Central memory CD4-positive, alpha-beta T cell (primary cell): ENCODE measurements at regions not wholly inside any gene's neighbourhood (a gene's known extent, or its start where the extent isn't known, plus 50 kb on each side); places are given as distances from the start of the nearest gene placed in this dataset.

Experiments used
- DNase-seq: peaks from one replicate; pipeline ENCODE4 v3.0.0; 2022

- no peak for DNase-seq
These were observed 314.6 kb upstream of the MAF start for GRCh38 chr16:79914961-79915720.

- DNase-seq = no peak
These were observed 312.2 kb upstream of the MAF start for GRCh38 chr16:79912592-79913310.

GRCh38 chr16:79911660-79912059 is 311.1 kb upstream of the MAF start:
- DNase-seq = no peak

GRCh38 chr16:79909571-79909970 is 309.0 kb upstream of the MAF start:
- DNase-seq = no peak

- no peak for DNase-seq
These were observed 302.9 kb upstream of the MAF start for GRCh38 chr16:79903471-79903870.

GRCh38 chr16:79902351-79902750 is 301.8 kb upstream of the MAF start:
- no peak for DNase-seq

- DNase-seq = no peak
These were observed 301.0 kb upstream of the MAF start for GRCh38 chr16:79901522-79901921.

GRCh38 chr16:79899716-79900115 is 299.2 kb upstream of the MAF start:
- DNase-seq = no peak

- DNase-seq = no peak
These were observed 298.8 kb upstream of the MAF start for GRCh38 chr16:79899316-79899715.

- DNase-seq = no peak
These were observed 298.2 kb upstream of the MAF start for GRCh38 chr16:79898703-79899102.

- no peak for DNase-seq
These were observed 297.1 kb upstream of the MAF start for GRCh38 chr16:79897453-79898146.

GRCh38 chr16:79897104-79897452 is 296.5 kb upstream of the MAF start:
- DNase-seq = no peak

- no peak for DNase-seq
These were observed 295.3 kb upstream of the MAF start for GRCh38 chr16:79895917-79896203.

- DNase-seq = no peak
These were observed 294.7 kb upstream of the MAF start for GRCh38 chr16:79895053-79895916.

GRCh38 chr16:79893445-79893844 is 292.9 kb upstream of the MAF start:
- no peak for DNase-seq

GRCh38 chr16:79892278-79892677 is 291.7 kb upstream of the MAF start:
- DNase-seq = no peak

GRCh38 chr16:79891458-79891857 is 290.9 kb upstream of the MAF start:
- DNase-seq = no peak

GRCh38 chr16:79887541-79888540 is 287.3 kb upstream of the MAF start:
- DNase-seq = no peak

GRCh38 chr16:79885320-79885719 is 284.8 kb upstream of the MAF start:
- no peak for DNase-seq

GRCh38 chr16:79883494-79883893 is 283.0 kb upstream of the MAF start:
- DNase-seq = no peak

- no peak for DNase-seq
These were observed 281.9 kb upstream of the MAF start for GRCh38 chr16:79882340-79883005.
